HepG2 (cell line): ENCODE measurements at regions not wholly inside any gene's neighbourhood (a gene's known extent, or its start where the extent isn't known, plus 50 kb on each side); places are given as distances from the start of the nearest gene placed in this dataset.

Source experiments
- HNRNPUL1 ChIP-seq: fragments of 200-400 bp; formaldehyde crosslinking; IDR thresholded peaks from 2 replicates; pipeline ENCODE4 v1.6.1; 2017; ENCODE audit warnings: low read depth, mild to moderate bottlenecking, low read length, moderate library complexity
- POLR2A ChIP-seq, 2 experiments: IDR thresholded peaks; 2 replicates each; pipeline ENCODE4 v1.6.1; 2011; ENCODE audit warnings: low read depth in 2 of 2, low read length in 2 of 2, mild to moderate bottlenecking in 1 of 2, moderate library complexity in 1 of 2; ENCODE audit not compliant: insufficient read depth in 1 of 2
- TF ChIP-seq, protein P1 (sequence below): sonication (generic); formaldehyde crosslinking; IDR thresholded peaks from 2 replicates; pipeline ENCODE4 v1.4.0; 2020; ENCODE audit warnings: missing genetic modification reagents

DNA sequence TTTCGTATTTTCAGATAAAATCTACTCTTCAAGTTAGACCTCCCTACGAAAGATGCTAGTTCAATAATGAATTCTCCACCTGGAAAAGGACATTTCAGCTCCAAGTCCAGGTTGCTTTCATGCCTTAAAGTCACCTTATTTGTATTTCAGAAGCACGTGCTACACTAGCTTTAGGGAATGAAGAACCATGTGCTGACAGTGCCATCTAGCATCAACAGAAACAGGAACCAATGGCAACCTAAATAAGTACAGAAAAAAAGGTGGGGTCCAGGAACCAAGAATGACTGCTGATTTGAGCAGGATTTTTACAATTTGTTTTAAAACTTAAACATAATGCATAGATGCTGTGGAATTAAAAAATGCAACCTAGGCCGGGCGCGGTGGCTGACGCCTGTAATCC, 77.6 kb upstream of the SNRPN start:
- TF ChIP-seq HNRNPUL1: no peak
- TF ChIP-seq POLR2A (IDR thresholded peaks at IDR 0.05; ENCODE audit: insufficient read depth in 1 of 2, low read depth in 2 of 2, low read length in 2 of 2): no peak
- TF ChIP-seq, protein P1, sequence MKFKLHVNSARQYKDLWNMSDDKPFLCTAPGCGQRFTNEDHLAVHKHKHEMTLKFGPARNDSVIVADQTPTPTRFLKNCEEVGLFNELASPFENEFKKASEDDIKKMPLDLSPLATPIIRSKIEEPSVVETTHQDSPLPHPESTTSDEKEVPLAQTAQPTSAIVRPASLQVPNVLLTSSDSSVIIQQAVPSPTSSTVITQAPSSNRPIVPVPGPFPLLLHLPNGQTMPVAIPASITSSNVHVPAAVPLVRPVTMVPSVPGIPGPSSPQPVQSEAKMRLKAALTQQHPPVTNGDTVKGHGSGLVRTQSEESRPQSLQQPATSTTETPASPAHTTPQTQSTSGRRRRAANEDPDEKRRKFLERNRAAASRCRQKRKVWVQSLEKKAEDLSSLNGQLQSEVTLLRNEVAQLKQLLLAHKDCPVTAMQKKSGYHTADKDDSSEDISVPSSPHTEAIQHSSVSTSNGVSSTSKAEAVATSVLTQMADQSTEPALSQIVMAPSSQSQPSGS (CRISPR knock-in tag): no peak
